HepG2 (cell line): ENCODE measurements at regions not wholly inside any gene's neighbourhood (a gene's known extent, or its start where the extent isn't known, plus 50 kb on each side); places are given as distances from the start of the nearest gene placed in this dataset.

ENCODE experiments used
- ATAC-seq: fragments of 200-7000 bp; cut with Tn5 transposase; 3 replicates; pipeline ENCODE4 v1.9.1; 2020; ENCODE audit warnings: mild to moderate bottlenecking, moderate library complexity
- BruUV-seq: library from RNA; stranded (reverse); fragments of 400-500 nt; replicated peaks from 2 replicates; lab custom pipeline; 2021; lab: Mats Ljungman, UMichigan
- CTCF ChIA-PET: fragments of 300-600 bp; formaldehyde crosslinking; extraction: SDS; loops from one replicate; lab custom pipeline; 2021; ENCODE audit warnings: low total read pairs, inconsistent platforms, low intra/inter-chr PET ratio; lab: Yijun Ruan, JAX
- POLR2A ChIA-PET: fragments of 350-600 bp; sonication (Branson Sonifier 250); formaldehyde crosslinking; loops from one replicate; lab custom pipeline; 2020; ENCODE audit warnings: antibody characterized with exemption, inconsistent platforms; lab: Yijun Ruan, JAX
- DNase-seq: peaks from one replicate; pipeline ENCODE4 v3.0.0-alpha.2; 2015; ENCODE audit warnings: low spot score
- FAIRE-seq: peaks from 3 replicates; lab custom pipeline; 2011; peaks lifted over from hg19 to GRCh38; lab: Jason Lieb, UNC
- H2AFZ ChIP-seq: one replicate; pipeline ENCODE4 v1.6.1; 2011; ENCODE audit warnings: low read length, inconsistent platforms
- H3K27ac ChIP-seq: fragments of 300-600 bp; 3 replicates; pipeline ENCODE4 v1.8.0; 2011; ENCODE audit warnings: mixed run types, mild to moderate bottlenecking, mixed read lengths, low read length, inconsistent platforms; ENCODE audit not compliant: insufficient read depth; ENCODE audit errors: extremely low read length
- H3K27me3 ChIP-seq, 2 experiments: fragments of 200-600 bp in 1 of 2; 2 replicates in 1 of 2; 3 replicates in 1 of 2; pipeline versions ENCODE4 v1.6.0 to v1.8.0; 2011; ENCODE audit warnings: low read length in 2 of 2, mild to moderate bottlenecking in 2 of 2, moderate library complexity in 2 of 2, inconsistent platforms in 1 of 2; ENCODE audit not compliant: insufficient read depth in 2 of 2, control insufficient read depth in 1 of 2
- H3K36me3 ChIP-seq, 2 experiments: fragments of 200-600 bp in 1 of 2; replicated peaks in 1 of 2; 2 replicates in 1 of 2; 3 replicates in 1 of 2; pipeline versions ENCODE4 v1.5.1 to v1.8.0; 2011; ENCODE audit warnings: low read length in 2 of 2, inconsistent platforms in 1 of 2; ENCODE audit not compliant: insufficient read depth in 2 of 2, control insufficient read depth in 1 of 2
- H3K4me1 ChIP-seq: 2 replicates; pipeline ENCODE4 v1.5.1; 2012; ENCODE audit warnings: low read length, inconsistent platforms; ENCODE audit not compliant: insufficient read depth
- H3K4me2 ChIP-seq: 2 replicates; pipeline ENCODE4 v1.6.0; 2011; ENCODE audit warnings: low read depth, low read length, inconsistent platforms
- H3K4me3 ChIP-seq, 3 experiments: fragments of 200-600 bp in 1 of 3; sonication (generic), shearing (Covaris generic) in 1 of 3; replicated peaks in 1 of 3; 2 replicates each; pipeline ENCODE4 v1.5.1; 2011 to 2016; ENCODE audit warnings: low read length in 3 of 3, inconsistent platforms in 2 of 3, low read depth in 2 of 3, mild to moderate bottlenecking in 2 of 3, control low read depth in 1 of 3, mixed read lengths in 1 of 3; ENCODE audit not compliant: insufficient read depth in 1 of 3
- H3K79me2 ChIP-seq: one replicate; pipeline ENCODE4 v1.6.1; 2011; ENCODE audit warnings: low read length, inconsistent platforms; ENCODE audit not compliant: insufficient read depth
- H3K9ac ChIP-seq: 2 replicates; pipeline ENCODE4 v1.6.0; 2011; ENCODE audit warnings: mild to moderate bottlenecking, low read depth, low read length, inconsistent platforms; ENCODE audit not compliant: insufficient read depth
- H3K9me3 ChIP-seq: 2 replicates; pipeline ENCODE4 v1.5.1; 2012; ENCODE audit warnings: mild to moderate bottlenecking, low read length
- H4K20me1 ChIP-seq: 2 replicates; pipeline ENCODE4 v1.6.0; 2011; ENCODE audit warnings: inconsistent platforms, mild to moderate bottlenecking, low read length, moderate library complexity; ENCODE audit not compliant: insufficient read depth
- CEBPB ChIP-seq: IDR thresholded peaks from 2 replicates; pipeline ENCODE4 v1.6.1; 2011; ENCODE audit warnings: low read depth, low read length, improper control_type of control experiment, borderline replicate concordance
- DNMT3B ChIP-seq: conservative IDR thresholded peaks from 2 replicates; pipeline ENCODE4 v1.6.1; 2016; ENCODE audit warnings: missing biosample characterization, control low read depth
- EHMT2 ChIP-seq: fragments of 200-600 bp; sonication (generic); IDR thresholded peaks from 2 replicates; pipeline ENCODE4 v1.7.0; 2017; ENCODE audit warnings: antibody characterized with exemption, low read depth, low read length, borderline replicate concordance
- GLI4 ChIP-seq: sonication (generic); formaldehyde crosslinking; IDR thresholded peaks from 2 replicates; pipeline ENCODE4 v1.5.1; 2020; ENCODE audit warnings: missing genetic modification reagents, mild to moderate bottlenecking, moderate library complexity, borderline replicate concordance
- GTF2F1 ChIP-seq: fragments of 150-350 bp; IDR thresholded peaks from 2 replicates; pipeline ENCODE4 v1.6.1; 2014; ENCODE audit warnings: low read length
- KAT7 ChIP-seq: IDR thresholded peaks from 2 replicates; pipeline ENCODE4 v1.6.1; 2018; ENCODE audit warnings: borderline replicate concordance, missing compliant biosample characterization
- SOX13 ChIP-seq, 3 experiments: fragments of 450-650 bp in 1 of 3; sonication (generic) in 1 of 3; formaldehyde crosslinking in 1 of 3; IDR thresholded peaks in 2 of 3; conservative IDR thresholded peaks in 1 of 3; 2 replicates each; pipeline versions ENCODE4 v1.5.0 to v1.6.1; 2016 to 2020; ENCODE audit warnings: antibody characterized with exemption in 1 of 3, mild to moderate bottlenecking in 1 of 3, missing compliant biosample characterization in 1 of 3, missing genetic modification reagents in 1 of 3, moderate library complexity in 1 of 3
- SRSF1 ChIP-seq: fragments of 200-400 bp; formaldehyde crosslinking; optimal IDR thresholded peaks from 2 replicates; pipeline ENCODE3; 2017; ENCODE audit warnings: mild to moderate bottlenecking, low read depth, low read length, moderate library complexity
- ZFY ChIP-seq: sonication (generic); formaldehyde crosslinking; IDR thresholded peaks from 2 replicates; pipeline ENCODE4 v1.4.0; 2020; ENCODE audit warnings: missing genetic modification reagents
- ZNF101 ChIP-seq: sonication (generic); formaldehyde crosslinking; IDR thresholded peaks from 2 replicates; pipeline ENCODE4 v1.4.0; 2020; ENCODE audit warnings: mild to moderate bottlenecking, low read depth, missing genetic modification reagents, borderline replicate concordance
- ZNF484 ChIP-seq: sonication (generic); formaldehyde crosslinking; IDR thresholded peaks from 2 replicates; pipeline ENCODE4 v1.5.1; 2020; ENCODE audit warnings: mild to moderate bottlenecking, low read depth, missing genetic modification reagents, borderline replicate concordance
- ZNF614 ChIP-seq: IDR thresholded peaks from 2 replicates; pipeline ENCODE4 v1.6.1; 2018; ENCODE audit warnings: missing biosample characterization, missing genetic modification reagents, inconsistent platforms, borderline replicate concordance
- ZNF672 ChIP-seq: sonication (generic); formaldehyde crosslinking; IDR thresholded peaks from 2 replicates; pipeline ENCODE4 v1.8.1; 2022; ENCODE audit warnings: missing genetic modification reagents
- WGBS: methylation state at CpG from one replicate; pipeline ENCODE4 v1.1.6; 2017; ENCODE audit warnings: low lambda C conversion rate; 5-methylcytosine and 5-hydroxymethylcytosine counted together
- in situ Hi-C: cut with HindIII; loops from 2 replicates; pipeline ENCODE4 v1.10.0; 2017; ENCODE audit warnings: low pct_unique_long_range_greater_than_20kb; ENCODE audit not compliant: extremely low pct_ligation_motif_present
- intact Hi-C: fragments of 100-400 bp; cut with micrococcal nuclease; formaldehyde crosslinking; loops from one replicate; pipeline ENCODE4 v1.10.0; 2022; ENCODE audit not compliant: unreplicated experiment
- TF ChIP-seq, protein P1 (sequence below): sonication (generic); formaldehyde crosslinking; IDR thresholded peaks from 2 replicates; pipeline ENCODE4 v1.5.0; 2020; ENCODE audit warnings: mild to moderate bottlenecking, missing genetic modification reagents, borderline replicate concordance
- TF ChIP-seq, protein P2 (sequence below): sonication (generic); formaldehyde crosslinking; IDR thresholded peaks from 2 replicates; pipeline ENCODE4 v1.4.0; 2020; ENCODE audit warnings: mild to moderate bottlenecking, missing genetic modification reagents, borderline replicate concordance
- TF ChIP-seq, protein P3 (sequence below): sonication (generic); formaldehyde crosslinking; IDR thresholded peaks from 2 replicates; pipeline ENCODE4 v1.8.0; 2022; ENCODE audit warnings: mild to moderate bottlenecking, missing genetic modification reagents, moderate library complexity

DNA sequence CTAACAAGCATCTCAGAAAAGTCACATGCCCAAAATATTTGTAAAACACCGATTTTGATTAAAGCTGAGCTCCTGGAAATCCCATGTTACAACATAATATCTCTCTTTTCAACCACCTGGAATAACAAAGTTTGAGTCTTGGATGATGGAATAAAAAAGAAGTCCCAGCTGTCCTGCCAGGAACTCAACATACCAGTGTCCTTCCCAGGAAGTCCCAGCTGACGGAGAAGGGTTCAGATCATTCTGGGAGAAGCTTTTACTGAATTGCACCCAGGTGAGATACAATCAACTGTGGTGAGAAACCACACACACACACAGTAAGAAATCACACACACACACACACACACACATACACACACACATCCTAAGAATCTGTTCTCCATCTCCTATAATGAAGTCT lies 413.1 kb upstream of the PKDCC start (continued):
- TF ChIP-seq, protein P1, sequence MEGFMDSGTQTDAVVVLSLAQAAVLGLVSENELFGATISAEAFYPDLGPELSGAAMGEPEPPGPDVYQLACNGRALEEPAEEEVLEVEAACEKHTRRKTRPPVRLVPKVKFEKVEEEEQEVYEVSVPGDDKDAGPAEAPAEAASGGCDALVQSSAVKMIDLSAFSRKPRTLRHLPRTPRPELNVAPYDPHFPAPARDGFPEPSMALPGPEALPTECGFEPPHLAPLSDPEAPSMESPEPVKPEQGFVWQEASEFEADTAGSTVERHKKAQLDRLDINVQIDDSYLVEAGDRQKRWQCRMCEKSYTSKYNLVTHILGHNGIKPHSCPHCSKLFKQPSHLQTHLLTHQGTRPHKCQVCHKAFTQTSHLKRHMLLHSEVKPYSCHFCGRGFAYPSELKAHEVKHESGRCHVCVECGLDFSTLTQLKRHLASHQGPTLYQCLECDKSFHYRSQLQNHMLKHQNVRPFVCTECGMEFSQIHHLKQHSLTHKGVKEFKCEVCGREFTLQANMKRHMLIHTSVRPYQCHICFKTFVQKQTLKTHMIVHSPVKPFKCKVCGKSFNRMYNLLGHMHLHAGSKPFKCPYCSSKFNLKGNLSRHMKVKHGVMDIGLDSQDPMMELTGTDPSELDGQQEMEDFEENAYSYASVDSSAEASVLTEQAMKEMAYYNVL (CRISPR knock-in tag): no peak
- no peak for TF ChIP-seq ZNF672 (CRISPR knock-in tag)
- no peak for TF ChIP-seq ZNF614

DNA sequence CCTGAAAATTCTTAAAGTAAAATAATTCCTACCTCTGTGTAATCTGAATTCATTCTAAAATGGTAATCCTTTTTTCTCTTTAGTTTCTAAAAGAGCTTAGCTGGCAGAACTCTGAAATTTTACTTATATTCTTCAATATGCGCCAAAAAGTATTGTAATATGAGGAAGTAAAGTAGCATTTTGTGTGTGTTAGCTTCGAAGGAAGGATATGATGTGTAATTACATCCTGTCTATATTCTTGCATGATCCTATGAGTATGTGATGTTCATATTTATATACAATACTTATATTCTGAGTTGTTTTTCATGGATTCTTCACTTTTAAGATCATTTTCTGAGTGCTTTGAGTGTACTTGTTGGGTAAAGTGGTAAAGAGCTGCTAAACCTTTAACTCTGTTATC lies 402.9 kb upstream of the PKDCC start:
- ChIA-PET CTCF (no interaction called here), POLR2A (no interaction called here)
- Histone ChIP-seq H4K20me1 (no peaks in the 10 kb centered on the region), H3K9me3 (no peaks in the 10 kb centered on the region), H3K4me3 (no peak overlapping the region), H3K36me3 (no peaks in the 10 kb centered on the region), H3K4me1 (no peaks in the 10 kb centered on the region), H3K79me2 (no peaks in the 10 kb centered on the region), H2AFZ (no peak overlapping the region), H3K4me2 (no peak overlapping the region), H3K9ac (no peak overlapping the region), H3K27ac (no peak overlapping the region), H3K27me3 (no peaks in the 10 kb centered on the region)
- BruUV-seq: no TSS peak
- intact Hi-C loops (loop anchor here (5.0 kb wide), 1 partner anchor 1963 kb away; no protein-coding TSS in a partner anchor), in situ Hi-C loops (no loop called here)
- no peak for TF ChIP-seq GTF2F1
- TF ChIP-seq ZFY (CRISPR knock-in tag): no peak
- no peak for TF ChIP-seq ZNF484 (CRISPR knock-in tag)
- TF ChIP-seq GLI4: no peak
- TF ChIP-seq CEBPB: no peak
- TF ChIP-seq KAT7 (CRISPR knock-in tag): no peak
- TF ChIP-seq SOX13 (IDR thresholded peaks at IDR 0.05): no peak
- TF ChIP-seq SOX13 (CRISPR knock-in tag; conservative IDR thresholded peaks at IDR 0.05 in 1 of 2, IDR thresholded peaks at IDR 0.05 in 1 of 2): no peak
- no peak for TF ChIP-seq EHMT2
- TF ChIP-seq SRSF1: no peak
- TF ChIP-seq, protein P2, sequence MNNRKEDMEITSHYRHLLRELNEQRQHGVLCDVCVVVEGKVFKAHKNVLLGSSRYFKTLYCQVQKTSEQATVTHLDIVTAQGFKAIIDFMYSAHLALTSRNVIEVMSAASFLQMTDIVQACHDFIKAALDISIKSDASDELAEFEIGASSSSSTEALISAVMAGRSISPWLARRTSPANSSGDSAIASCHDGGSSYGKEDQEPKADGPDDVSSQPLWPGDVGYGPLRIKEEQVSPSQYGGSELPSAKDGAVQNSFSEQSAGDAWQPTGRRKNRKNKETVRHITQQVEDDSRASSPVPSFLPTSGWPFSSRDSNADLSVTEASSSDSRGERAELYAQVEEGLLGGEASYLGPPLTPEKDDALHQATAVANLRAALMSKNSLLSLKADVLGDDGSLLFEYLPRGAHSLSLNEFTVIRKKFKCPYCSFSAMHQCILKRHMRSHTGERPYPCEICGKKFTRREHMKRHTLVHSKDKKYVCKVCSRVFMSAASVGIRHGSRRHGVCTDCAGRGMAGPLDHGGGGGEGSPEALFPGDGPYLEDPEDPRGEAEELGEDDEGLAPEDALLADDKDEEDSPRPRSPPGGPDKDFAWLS: no peak
- TF ChIP-seq DNMT3B (CRISPR knock-in tag): no peak
- TF ChIP-seq ZNF101 (CRISPR knock-in tag): no peak
- TF ChIP-seq, protein P3, sequence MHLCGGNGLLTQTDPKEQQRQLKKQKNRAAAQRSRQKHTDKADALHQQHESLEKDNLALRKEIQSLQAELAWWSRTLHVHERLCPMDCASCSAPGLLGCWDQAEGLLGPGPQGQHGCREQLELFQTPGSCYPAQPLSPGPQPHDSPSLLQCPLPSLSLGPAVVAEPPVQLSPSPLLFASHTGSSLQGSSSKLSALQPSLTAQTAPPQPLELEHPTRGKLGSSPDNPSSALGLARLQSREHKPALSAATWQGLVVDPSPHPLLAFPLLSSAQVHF (CRISPR knock-in tag): no peak
- no peak for DNase-seq
- WGBS: under 1% methylated on average over 2 of the region's 2 CpGs
- no peak for ATAC-seq
- FAIRE-seq: no peak
